ENCODE measurements at regions not wholly inside any gene's neighbourhood (a gene's known extent, or its start where the extent isn't known, plus 50 kb on each side); places are given as distances from the start of the nearest gene placed in this dataset.
"Not testable (repeated sequence)": the region's sequence is repeated elsewhere in the genome, so short reads cannot be mapped to it uniquely, and the experiment has no call there.

DNA sequence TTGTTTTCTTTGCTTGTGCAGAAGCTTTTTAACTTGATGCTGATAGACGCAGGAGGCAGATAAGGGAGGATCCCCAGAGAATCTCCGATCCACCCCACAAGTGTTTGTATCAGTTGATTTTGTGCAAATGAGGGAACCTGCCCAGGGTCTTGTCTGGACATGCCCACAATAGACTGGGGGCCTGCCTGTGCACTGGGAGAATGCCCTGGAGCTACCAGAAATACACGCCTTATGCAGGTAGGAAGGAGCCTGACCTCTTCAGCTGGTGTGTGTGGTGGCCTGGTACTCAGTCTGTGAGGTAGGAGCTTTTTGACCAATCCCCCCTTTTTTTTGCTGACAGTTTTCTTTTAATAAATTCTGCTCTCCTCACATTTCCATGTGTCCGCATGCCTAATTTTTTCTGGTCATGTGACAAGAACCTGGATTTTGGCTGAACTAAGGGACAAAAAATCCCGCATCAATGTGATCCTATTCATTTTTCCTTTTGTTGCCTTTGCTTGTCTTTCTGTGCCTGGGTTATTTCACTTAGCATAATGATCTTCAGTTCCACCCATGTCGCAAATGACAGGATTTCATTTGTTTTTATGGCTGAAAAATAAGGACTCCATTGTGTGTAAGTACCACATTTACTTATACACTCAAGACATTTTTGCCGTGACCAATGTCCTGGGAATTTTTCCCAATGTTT lies 430.6 kb upstream of the NRG3 start:
- DNase-seq (ENCODE audit: low read depth), result no peak

DNA sequence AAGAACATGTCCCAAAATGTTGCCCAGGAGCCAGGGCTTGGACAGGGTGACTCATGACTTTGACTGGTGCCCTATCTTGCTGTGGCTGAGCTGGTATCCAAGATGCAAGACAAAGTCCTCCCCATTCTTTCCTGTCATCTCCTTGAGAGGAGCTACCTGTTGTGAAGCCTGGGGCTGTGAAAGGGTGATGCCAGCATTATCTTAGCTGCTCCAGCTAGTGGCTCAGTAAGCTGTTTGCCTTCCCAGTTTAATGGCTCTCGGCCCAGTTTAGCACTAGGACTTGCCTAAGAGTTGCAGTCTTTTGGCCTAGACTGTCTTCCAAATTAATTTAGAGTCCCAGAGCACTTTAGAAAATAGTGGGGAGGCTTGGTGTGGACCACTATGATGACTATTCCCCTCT lies 424.3 kb upstream of the NRG3 start:
- DNase-seq (ENCODE audit: low read depth), result no peak

DNA sequence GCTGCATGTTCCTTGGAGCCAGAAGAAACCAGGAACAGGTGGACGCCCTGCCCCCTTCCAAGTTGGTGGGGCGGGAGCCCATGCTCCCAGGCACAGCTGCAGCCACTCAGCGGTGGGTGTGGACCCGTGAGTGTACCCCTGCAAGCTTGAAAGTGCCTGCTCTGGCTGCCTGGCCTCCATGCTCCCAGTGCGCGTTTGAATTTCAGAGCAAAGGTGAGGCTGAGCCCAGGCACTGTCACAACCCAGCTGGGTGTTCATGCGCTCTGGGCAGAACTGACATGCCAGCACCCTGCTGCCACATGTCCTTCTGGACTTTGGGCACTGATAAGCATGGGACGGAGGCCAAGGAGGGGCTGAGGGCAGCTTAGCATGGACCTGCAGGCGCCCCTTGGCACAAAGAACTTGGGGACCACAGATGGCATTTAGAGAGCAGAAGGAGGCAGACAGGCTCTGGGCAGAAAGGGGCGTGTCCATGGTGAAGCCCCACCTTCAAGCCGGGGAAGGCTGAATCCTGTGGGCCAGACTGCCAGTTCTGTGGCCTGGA lies 402.0 kb upstream of the NRG3 start:
- DNase-seq (ENCODE audit: low read depth), result no peak

DNA sequence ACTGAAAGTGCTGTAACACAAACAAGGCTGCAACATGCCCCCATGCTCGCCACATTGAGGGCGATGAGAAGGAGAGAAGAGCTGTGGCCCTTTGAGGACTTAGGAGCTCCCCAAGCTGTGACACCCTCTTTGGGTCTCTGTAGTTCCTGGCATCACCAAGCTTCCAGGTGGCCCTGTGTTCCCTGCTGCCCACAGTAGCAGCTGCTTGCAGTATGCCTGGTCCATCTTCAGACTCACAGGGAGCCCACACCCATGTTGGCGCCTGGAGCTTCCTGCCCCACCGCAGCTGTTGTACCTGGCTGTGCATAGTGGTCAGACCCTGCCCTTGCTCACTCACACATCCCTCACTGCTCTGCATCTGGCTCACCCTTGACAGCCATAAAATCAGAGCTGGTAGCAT lies 401.2 kb upstream of the NRG3 start:
- no peak for DNase-seq (ENCODE audit: low read depth)

DNA sequence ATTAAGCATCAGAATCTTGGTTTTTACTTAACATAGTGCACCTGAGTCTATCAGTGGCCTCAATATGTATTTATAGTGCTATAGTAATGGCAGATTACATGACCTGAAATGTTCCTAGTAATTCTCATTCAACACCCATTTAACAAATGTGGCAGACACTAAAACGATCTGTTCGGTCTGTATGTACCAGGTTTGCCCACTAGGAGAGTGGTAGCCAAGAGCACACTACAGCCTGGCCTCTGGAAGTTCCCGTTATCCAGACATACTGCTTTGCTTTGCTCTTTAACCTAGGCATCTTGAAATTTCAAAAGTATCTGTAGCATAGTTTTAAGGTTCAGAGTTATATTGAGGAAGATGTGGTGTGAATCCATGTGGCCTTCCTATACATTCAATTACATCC lies 395.7 kb upstream of the NRG3 start:
- no peak for DNase-seq (ENCODE audit: low read depth)

DNA sequence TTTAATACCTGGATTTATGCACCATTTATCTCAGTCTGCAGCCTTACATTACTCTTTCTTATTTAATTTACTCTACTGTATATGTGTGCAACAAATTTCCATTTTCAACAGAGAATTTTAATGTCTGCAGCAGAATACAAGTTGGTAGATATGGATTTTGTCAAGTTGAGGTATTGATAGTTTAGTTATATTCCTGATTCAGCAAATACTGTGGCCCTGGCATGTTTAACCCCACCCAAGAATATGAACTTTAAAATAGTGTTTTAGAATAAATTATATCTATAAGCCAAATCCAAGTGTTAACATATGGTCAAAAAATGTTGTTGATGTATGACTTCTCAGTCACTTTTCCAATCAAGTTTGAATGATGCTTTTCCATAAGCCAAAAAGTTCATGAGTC lies 378.4 kb upstream of the NRG3 start:
- DNase-seq (ENCODE audit: low read depth), result no peak

DNA sequence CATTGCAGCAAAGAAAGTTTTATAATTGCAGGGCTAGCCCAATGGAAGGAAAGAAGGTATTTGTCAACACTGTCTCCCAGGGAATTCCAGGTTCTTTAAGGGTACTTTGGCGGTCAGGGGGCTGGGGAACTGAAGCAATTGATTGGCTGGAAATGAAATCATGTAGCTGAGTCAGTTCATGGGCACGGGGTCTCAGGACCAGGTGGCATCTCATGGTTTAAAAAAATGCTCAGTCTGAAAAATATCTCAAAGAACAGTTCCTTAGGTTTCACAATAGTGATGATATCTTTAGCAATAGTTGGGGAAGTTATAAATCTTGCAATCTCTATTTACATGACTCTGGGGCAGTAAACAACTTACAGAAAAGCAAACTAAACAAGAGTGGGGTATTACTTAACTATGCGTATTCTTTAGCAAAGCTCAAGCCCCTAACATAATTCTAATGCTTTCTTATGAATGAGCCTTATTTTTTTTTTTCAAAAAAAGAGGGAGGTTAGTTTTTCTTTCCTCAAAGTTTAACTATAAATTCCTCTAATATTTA lies 376.9 kb upstream of the NRG3 start:
- no peak for DNase-seq (ENCODE audit: low read depth)

DNA sequence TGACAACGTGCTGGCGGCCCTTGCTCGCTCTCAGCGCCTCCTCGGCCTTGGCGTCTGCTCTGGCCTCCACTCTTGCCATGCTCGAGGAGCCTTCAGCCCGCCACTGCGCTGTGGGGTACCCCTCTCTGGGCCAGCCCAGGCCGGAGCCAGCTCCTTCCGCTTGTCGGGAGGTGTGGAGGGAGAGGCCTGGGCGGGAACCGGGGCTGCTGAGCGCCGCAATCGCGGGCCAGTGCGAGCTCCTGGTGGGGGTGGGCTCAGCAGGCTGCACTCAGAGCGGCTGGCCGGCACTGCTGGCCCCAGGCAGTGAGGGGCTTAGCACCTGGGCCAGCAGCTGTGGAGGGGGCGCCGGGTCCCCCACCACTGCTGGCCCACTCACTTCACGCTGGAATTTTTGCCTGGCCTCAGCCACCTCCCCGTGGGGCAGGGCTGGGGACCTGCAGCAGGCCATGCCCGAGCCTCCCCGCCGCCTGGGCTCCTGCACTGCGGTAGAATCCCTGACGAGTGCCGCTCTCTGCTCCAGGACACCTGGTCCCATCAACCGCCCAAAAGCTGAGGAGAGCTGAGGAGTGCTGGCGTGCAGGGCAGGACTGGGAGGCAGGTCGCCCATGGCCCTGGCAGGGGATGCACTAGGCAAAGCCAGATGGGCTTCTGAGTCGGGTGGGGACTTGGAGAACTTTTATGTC lies 372.2 kb upstream of the NRG3 start:
- no peak for DNase-seq (ENCODE audit: low read depth)

DNA sequence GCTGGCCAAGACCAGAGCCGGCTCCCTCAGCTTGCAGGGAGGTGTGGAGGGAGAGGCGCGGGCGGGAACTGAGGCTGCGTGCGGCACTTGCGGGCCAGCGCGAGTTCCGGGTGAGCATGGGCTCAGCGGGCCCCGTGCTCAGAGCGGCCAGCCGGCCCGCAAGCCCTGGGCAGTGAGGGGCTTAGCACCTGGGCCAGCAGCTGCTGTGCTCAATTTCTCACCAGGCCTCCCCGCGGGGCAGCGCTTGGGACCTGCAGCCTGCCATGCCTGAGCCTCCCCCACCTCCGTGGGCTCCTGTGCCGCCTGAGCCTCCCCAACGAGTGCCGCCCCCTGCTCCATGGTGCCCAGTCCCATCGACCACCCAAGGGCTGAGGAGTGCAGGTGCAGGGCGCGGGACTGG lies 369.2 kb upstream of the NRG3 start:
- DNase-seq (ENCODE audit: low read depth), result not testable (repeated sequence)

DNA sequence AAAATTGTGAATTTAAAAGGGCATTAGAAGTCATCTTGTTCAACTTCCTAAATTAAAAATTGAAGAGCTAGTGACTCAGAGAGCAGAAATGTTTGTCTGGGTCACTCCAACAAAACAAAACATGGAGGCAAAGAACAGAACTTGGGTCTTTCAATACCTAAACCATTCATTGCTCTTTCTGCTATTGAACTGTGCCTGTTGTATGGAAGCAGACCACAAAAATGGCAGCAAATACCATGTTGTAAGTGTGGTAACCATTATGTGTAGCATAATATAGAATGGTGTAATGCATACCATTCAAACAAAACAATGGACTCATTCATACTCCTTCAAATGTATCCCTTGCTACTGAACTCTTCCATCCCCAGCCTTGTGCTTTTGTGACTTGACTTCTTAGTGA lies 360.2 kb upstream of the NRG3 start:
- DNase-seq (ENCODE audit: low read depth), result no peak

DNA sequence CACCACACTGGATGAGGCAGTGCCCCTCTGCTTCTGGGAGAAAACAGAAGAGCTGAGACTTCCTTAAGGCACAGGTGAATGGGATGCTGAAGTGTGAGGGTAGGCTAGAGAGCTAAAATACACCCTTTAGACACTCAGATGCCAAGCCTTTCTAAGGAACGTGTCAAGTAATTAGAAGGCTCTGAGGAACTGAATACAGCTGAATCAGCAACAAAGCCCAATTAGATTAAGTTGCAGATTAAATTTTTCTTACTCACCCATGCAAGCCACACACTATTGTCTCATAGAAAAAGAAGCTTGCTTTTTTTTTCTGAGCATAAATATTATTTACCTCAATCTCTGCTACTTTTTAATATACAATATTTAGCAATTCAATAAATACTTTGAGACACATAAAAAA lies 354.3 kb upstream of the NRG3 start:
- DNase-seq (ENCODE audit: low read depth), result no peak

DNA sequence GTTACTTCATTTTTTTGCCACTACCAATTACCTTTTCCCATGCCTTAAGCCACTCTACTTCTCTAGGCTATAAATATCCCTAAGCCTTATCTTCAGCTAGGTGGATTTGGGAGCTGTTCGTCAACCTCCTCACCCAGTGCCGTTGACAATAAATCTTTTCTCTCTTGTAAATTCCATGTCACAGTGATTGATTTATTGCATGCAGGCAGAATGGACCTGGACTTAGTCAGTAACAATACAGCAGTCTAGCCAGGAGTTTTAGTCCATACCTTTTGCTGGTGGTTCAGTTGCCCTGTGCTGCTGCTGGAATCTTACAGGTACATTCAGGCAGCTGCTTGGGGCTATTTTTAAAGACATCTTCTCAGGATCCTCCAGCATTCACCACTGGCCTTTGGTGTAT lies 350.5 kb upstream of the NRG3 start:
- no peak for DNase-seq (ENCODE audit: low read depth)

DNA sequence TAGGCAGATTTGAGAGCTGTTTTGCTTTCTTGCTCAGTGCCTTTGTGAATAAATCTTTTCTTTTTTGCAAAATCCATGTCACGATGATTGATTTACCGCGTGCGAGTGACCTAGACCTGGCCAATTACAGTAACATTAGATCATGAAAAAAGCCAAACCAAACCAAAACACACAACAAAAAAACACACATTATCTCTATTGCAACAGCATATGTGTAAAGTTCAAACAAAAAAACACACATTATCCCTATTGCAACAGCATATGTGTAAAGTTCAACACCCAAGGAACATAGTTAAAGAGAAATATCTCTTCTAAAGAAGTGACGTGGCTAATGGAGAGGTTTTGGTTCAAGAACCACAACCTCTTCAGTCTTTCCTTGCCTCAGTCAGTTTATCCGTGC lies 342.6 kb upstream of the NRG3 start:
- DNase-seq (ENCODE audit: low read depth), result no peak

DNA sequence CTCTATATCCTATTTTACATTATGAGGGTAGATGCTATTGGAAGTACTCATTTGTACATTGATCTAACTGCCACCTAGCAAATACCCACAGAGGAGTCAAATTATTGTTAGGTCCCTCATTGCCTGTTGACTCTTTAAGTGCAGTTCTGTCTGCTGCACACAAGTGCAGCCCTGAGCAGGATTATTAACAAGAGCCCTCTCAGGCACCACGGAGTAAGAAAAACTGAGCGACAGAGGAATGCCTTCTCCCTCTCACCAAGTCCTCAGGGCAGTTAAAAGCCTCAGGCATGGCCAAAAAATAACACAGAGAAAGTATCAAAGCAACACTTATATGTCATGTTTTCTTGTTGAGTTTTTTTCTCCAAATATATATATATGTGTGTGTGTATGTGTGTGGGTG lies 340.0 kb upstream of the NRG3 start:
- DNase-seq (ENCODE audit: low read depth), result no peak

DNA sequence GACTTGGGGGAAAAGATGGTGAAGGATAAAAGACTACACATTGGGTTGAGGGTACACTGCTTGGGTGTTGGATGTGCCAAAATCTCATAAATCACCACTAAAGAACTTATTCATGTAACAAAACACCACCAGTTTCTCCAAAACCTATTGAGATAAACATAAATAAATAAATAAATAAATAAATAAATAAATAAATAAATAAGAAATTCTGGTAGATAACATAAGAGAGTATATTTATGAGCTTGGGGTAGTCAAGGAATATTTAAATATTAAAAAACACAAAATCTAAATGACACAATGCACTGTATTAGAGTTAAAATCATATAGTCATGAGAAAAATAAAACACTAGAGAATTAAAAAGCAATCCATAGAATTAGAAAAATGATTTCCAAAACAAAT lies 333.5 kb upstream of the NRG3 start:
- DNase-seq (ENCODE audit: low read depth), result no peak

DNA sequence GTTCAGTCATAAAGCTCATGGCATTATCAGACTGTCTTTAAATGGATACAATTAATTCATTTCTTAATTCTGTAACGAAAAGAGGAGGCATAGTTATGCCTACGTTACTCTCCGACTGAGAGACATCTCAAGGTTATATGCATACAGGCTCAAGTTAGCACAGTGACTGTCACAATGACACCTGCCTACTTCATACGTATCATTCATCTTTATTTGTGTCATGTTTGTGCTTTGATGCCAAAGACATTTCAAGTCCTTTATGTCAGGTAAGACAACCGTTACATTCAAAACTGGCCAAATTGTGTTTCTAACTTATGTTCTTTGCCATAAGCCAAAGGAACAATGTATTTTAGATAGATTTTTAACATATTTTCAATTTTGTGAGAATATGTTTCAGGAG lies 328.8 kb upstream of the NRG3 start:
- DNase-seq (ENCODE audit: low read depth), result no peak

DNA sequence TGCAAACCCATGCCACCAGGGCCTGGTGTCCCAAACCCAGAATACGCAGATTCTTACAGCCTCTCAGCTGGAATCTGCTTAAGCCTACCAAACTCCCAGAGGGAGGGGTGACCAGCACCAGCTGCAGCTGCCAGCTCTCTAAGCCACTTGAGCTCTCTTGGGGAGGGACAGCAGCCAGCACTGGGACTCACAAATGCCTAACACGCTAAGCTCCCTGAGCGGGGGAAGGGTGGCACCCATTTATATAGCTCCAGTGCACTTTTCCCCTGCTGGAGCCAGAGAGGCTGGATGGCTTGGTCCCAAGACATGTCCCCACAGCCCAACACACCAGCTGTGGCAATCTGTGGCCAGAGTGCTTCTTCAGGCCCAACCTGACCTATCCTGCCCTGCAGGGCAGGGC lies 326.8 kb upstream of the NRG3 start:
- no peak for DNase-seq (ENCODE audit: low read depth)

DNA sequence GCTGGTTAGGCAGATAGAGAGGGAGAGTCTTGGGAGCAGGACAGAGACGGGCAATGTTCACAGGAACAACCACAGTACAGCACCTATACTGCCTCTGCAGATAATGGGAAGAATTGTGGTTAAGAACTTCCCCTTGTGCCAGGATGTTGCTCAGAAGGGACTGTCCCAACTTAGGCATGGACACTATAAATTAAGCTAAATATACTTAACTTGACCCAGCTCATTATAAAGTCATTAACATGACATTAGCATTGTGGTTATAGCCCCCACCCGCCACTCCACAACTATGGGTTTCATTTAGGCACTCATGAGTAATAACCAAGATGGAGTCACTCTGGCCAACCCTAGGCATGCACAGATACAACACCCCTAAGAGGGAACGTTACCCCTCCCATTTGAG lies 310.9 kb upstream of the NRG3 start:
- no peak for DNase-seq (ENCODE audit: low read depth)

DNA sequence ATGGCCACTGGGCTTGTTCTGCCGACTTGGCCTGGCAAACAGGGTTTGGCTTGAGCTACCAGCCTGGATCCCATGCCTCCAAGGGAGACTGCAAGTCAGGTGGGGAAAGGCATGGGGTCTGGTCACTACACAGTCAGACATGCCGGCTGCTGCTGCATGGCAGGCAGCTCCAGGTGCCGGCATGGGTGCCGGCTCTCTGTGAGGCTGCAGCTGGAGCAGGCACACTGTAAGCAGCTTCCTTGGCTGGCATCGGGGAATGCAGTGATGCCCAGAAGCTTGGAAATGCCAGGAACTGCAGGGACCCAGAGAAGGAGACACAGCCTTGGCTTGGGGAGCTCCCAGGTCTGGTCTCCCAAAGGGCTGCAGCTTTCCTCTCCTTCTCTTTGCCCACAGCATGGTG lies 305.5 kb upstream of the NRG3 start:
- DNase-seq (ENCODE audit: low read depth), result no peak

DNA sequence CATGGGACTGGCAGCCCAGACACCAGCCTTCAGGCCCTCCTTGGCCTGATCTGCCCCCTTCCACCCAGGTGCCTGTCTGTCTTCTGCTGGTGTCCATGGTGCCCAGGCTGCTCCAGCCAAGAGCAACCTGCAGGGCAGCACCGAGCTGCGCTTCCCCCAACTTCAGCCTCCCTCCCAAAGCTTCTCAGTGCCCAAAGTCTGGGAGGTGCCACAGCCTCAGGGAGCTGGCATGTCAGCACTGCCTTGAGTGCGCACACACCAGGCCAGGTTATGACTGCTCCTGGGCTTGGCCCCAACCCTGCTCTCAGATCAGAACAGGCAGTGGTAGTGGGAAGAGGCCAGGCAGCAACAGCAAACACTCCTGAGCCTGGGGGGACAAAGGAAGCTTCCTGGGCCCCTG lies 304.6 kb upstream of the NRG3 start:
- no peak for DNase-seq (ENCODE audit: low read depth)

DNA sequence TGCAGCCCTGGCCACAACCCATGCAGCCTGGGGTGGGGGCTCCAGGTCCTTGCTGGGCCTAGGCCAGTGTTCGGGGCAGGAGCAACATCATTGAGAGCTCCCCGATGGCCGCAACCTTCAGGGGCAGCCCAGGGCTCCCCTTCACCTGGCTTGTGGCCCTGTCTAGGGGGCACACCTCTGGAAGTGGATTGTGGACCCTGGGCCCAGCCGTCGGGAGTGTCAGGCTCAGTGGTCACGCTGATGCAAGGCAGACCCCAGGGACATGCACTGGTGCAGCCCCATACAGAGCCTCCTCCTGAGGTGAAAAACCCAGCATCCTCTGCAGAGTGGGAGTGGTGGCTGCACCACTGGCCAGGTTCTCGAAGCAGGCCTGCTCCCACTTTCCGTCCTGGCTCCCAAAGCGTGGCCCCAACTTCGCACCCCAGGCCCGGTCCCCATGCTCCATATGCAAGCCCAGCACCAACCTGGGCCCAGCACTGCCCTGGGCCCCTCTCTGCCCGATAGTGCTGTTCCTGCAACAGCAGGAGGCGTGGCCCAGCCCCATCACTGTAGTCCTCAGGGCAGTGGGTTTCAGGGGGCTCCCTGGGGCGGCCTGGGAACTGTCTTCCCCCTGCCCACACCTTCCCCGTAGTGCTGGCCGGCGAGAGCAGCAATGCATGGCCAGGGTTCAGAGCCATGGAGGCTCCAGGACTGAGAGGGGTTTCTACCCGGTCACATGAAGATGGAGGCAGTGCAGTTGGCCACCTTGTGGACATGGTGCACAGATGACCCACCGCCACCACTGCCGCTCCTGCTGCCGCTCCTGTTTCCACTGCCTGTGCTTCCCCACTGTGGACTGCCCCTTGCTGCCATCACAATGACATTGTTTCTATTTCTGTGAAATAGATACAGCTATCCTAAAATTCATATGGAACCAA lies 303.9 kb upstream of the NRG3 start:
- no peak for DNase-seq (ENCODE audit: low read depth)

DNA sequence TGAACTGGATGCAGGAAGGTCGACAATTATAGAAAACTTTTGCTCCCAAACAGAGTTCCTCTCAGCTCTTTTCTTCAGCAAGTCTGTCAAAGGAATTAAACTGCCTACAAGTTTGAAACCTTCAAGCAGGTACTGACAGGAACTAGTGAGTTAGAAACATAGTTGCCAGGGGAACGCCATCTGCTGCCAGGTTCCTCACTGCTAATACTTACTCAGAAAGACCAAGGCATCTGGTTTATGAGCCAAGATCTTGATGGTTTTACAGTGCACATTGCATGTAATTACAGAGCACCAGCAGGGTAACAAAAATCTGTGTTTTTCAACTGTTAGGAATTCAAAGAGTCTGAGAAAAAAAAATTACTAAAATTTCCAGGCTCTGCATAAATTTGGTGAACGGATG lies 300.0 kb upstream of the NRG3 start:
- DNase-seq (ENCODE audit: low read depth), result no peak

DNA sequence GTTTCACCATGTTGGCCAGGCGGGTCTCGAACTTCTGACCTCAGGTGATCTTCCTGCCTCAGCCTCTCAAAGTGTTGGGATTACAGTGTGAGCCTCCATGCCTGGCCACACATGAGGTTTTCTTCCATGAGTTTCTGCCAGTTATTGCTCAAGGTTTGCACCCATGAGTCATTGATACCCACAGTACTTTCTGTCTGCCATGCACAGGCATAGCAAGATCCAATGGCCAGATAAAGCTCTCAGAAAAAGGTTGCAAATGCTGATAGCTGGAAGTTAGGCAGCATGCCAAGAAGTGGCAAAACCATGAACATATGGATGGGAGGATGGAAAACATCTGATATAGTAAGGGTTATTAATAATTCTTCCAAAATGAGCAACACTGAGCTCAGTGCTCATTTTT lies 298.7 kb upstream of the NRG3 start:
- DNase-seq (ENCODE audit: low read depth), result no peak

Data from stimulated activated CD8-positive, alpha-beta memory T cell treated with anti-CD3 and anti-CD28 coated beads, Interleukin-12 subunit alpha, Interleukin-12 subunit beta, amount 100 ng/mL, for 1 hour (primary cell).